ENCODE measurements at regions not wholly inside any gene's neighbourhood (a gene's known extent, or its start where the extent isn't known, plus 50 kb on each side); places are given as distances from the start of the nearest gene placed in this dataset.

DNA sequence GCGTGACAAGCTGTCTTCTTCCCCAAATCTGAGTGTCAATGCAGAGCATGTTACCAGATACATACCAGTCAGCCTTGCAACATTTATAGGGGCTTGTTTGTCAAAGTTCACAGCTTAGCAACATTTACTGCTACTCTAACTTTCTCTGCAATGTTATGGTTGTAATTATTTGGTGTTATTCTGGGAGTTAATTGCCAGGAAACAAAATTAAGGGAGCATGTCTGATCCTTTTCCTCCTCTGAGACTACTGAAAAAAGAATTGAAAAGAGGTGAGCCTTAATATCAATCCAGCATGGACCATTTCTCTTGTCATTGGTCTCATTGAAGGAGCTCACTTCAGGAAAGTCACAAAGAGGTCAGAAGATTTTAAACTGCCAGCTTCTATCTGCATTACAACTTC is 465.6 kb upstream of the LINC00305 start:
- no peak for DNase-seq (ENCODE audit: low spot score)
- TF ChIP-seq CTCF (IDR thresholded peaks at IDR 0.05; ENCODE audit: extremely low read depth, missing control alignments): no peak

GRCh38 chr18:64592246-64592645 is 443.4 kb upstream of the LINC00305 start:
- no peak for DNase-seq (ENCODE audit: low spot score)
- TF ChIP-seq CTCF (IDR thresholded peaks at IDR 0.05; ENCODE audit: extremely low read depth, missing control alignments): no peak

DNA sequence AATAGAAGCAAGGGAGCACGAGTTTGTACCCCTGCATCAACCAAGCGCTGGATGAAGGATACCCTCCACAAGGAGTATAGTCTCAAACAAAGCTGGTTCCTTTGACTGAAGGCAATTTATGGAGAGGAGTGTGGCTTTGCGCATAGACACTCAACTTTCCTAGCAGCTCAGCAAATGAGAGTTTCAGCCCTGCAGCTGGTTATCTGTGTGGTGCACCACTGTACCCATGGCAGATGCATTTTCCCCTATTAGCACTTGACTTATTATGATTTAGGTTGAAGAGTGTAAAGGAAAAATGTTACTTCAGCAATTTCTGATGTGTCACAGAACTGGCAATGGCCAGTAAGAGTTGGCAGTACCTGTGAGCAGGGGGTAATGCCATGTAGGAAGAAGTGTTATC is 440.1 kb upstream of the LINC00305 start:
- no peak for TF ChIP-seq CTCF (IDR thresholded peaks at IDR 0.05; ENCODE audit: extremely low read depth, missing control alignments)
- no peak for DNase-seq (ENCODE audit: low spot score)

DNA sequence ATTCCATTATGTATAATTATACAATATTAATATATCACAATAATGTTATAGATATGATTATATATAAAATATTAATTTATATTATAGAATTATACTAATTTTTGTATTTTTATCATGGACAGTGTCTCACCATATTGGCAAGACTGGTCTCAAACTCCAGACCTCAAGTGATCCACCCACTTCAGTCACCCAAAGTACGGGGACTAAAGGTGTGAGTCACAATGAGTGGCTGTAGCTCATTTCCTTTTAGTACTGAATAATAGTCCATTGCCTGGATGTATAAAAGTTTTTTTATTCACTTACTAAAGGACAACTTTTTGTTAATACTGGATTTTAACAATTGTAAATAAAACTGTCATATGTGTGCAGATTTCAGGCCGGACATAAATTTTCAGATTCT is 417.6 kb upstream of the LINC00305 start:
- no peak for DNase-seq (ENCODE audit: low spot score)
- TF ChIP-seq CTCF (IDR thresholded peaks at IDR 0.05; ENCODE audit: extremely low read depth, missing control alignments): no peak

DNA sequence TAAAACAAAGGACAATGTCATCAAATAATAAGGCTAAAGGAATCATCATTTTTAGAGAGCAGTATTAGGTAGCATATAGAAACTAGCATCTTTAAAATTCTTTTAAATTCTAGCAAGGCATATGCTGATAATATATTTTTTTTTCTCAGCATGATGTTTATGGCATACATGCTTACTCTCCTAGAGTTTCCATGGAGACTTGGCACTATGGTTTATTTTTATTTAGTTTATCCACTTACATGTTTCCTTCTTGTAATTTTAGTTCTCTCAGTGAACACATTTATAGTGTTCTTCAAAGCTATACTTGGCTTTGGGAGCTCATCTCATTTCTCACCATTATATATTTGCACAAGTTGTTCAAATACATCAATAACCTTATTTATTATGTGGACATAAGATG is 413.8 kb upstream of the LINC00305 start:
- no peak for DNase-seq (ENCODE audit: low spot score)
- no peak for TF ChIP-seq CTCF (IDR thresholded peaks at IDR 0.05; ENCODE audit: extremely low read depth, missing control alignments)

GRCh38 chr18:64546451-64546850 is 397.6 kb upstream of the LINC00305 start:
- TF ChIP-seq CTCF (IDR thresholded peaks at IDR 0.05; ENCODE audit: extremely low read depth, missing control alignments): no peak
- DNase-seq (ENCODE audit: low spot score): no peak

DNA sequence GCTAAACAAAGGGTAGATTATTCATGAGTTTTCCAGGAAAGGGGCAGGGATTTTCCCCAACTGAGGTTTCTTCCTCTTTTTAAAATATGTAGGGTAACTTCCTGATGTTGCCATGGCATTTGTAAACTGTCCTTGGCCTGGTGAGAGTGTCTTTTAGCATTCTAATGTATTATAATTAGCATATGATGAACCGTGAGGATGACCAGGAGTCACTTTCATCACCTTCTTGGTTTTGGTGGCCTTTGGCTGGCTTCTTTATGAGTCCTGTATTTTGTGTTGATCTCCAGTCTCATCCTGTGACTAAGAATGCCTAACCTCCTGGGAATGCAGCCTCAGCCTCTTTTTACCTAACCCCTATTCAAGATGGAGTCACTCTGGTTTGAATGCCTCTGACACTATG is 391.0 kb upstream of the LINC00305 start:
- no peak for DNase-seq (ENCODE audit: low spot score)
- no peak for TF ChIP-seq CTCF (IDR thresholded peaks at IDR 0.05; ENCODE audit: extremely low read depth, missing control alignments)

All from GM20000 (cell line).